DND-41 (cell line): ENCODE measurements at regions not wholly inside any gene's neighbourhood (a gene's known extent, or its start where the extent isn't known, plus 50 kb on each side); places are given as distances from the start of the nearest gene placed in this dataset.
"Not testable (repeated sequence)": the region's sequence is repeated elsewhere in the genome, so short reads cannot be mapped to it uniquely, and the experiment has no call there.

Experiments
- CTCF ChIP-seq: IDR thresholded peaks from 2 replicates; pipeline ENCODE4 v1.5.1; 2012; ENCODE audit warnings: borderline replicate concordance, low read length, moderate library complexity, mild to moderate bottlenecking; ENCODE audit not compliant: poor library complexity, severe bottlenecking; ENCODE audit errors: extremely low read depth
- EZH2 ChIP-seq: IDR thresholded peaks from 3 replicates; pipeline ENCODE4 v1.6.1; 2012; ENCODE audit warnings: borderline replicate concordance, low read depth, mild to moderate bottlenecking, moderate library complexity, low read length, inconsistent platforms; ENCODE audit not compliant: severe bottlenecking

GRCh38 chr1:244300029-244300375 lies 151.7 kb downstream of the ADSS2 start:
- TF ChIP-seq CTCF, EZH2: not testable (repeated sequence)
